GM12875 (cell line): ENCODE measurements at regions not wholly inside any gene's neighbourhood (a gene's known extent, or its start where the extent isn't known, plus 50 kb on each side); places are given as distances from the start of the nearest gene placed in this dataset.
"Not testable (repeated sequence)": the region's sequence is repeated elsewhere in the genome, so short reads cannot be mapped to it uniquely, and the experiment has no call there.

ENCODE experiments used
- H3K4me3 ChIP-seq: one replicate; pipeline ENCODE4 v1.5.1; 2011; ENCODE audit warnings: low read depth, low read length, control low read depth
- CTCF ChIP-seq: IDR thresholded peaks from 2 replicates; pipeline ENCODE4 v1.5.1; 2011; ENCODE audit warnings: low read depth, mild to moderate bottlenecking, control low read depth, inconsistent platforms, low read length, moderate library complexity, borderline replicate concordance; ENCODE audit not compliant: insufficient read depth

DNA sequence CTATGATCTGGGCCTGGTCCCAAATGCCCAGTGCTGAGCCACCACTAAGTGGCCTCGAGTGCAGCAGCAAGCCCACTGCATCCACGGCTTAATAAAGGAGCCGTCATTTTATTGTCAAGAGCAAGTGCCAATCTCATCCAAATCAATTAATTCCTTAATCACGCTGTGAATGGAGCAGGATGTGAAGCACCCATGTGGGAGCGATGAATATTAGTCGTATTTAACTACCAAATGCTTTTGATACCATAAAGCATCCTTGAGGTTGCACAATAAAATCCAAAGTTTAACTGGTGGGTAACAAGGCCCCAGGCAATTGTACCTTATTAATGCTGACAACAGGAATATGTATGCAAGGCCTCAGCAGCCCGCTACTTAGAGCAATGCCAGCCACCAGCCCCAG, 226.0 kb upstream of the C16orf82 start:
- TF ChIP-seq CTCF = no peak
- H3K4me3 ChIP-seq = no peak overlapping the region

DNA sequence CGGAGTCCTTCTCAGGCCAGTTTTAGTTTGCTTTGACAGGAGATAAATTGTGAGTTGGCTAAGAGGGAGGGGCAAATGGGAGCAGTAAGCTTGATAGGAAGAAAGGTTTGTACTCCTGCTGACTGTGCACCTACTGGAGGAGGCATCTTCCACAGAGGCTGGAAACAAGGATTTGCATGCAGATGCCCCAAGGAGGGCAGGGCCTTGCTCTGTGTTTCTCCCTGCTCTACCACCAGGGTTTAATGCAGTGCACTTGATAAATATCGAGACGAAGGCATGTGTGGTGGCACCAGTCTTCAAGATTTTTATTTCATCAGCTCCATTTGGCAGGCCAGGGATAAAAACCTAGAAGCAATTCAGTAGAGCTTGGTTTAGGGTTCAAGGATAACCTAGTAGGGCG, 210.5 kb upstream of the C16orf82 start:
- TF ChIP-seq CTCF = no peak
- H3K4me3 ChIP-seq = no peak overlapping the region

- H3K4me3 ChIP-seq = no peak overlapping the region
- no peak for TF ChIP-seq CTCF
These were observed 209.9 kb upstream of the C16orf82 start for GRCh38 chr16:26856791-26857190.

DNA sequence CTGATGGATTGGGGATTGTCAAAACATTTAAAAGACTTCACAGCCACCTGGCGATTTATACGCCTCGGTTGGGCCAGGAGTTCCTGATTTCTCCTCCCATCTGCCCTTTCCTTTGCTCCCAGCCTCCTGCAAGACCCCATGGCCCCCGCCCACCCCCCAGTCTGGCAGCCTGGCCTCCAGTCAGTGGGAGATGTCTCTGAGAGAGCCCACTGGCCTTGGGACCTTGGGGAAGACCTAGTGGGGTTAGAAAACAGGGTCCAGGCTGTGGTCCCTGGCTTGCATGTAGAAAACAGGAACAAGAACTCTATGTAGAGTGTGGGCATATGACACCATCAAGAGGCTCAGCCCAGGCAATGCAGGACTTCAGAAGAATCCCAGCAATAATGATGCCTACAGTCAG, 209.4 kb upstream of the C16orf82 start:
- TF ChIP-seq CTCF = no peak
- no peak overlapping the region for H3K4me3 ChIP-seq

GRCh38 chr16:26860506-26860905, 206.2 kb upstream of the C16orf82 start:
- no peak overlapping the region for H3K4me3 ChIP-seq
- TF ChIP-seq CTCF = no peak

DNA sequence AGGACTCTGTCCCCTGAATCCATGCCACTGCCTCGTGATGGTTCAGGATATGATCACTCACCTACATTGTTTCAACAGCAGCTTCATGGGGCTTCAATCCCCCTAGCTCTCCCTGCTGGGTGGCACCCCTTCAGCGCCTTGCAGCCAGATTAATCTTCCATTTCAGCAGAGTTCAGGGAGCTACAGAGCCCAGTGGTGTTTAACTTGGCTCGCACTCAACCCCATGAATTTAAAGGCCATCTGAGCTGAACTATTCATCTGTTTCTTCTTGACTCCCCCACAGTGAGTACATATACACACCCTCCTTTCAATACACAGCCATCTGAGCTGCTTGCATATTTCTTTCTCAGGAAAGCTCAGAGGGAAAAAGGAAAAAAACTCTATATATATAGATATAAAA, 202.8 kb upstream of the C16orf82 start:
- TF ChIP-seq CTCF = no peak

GRCh38 chr16:26874318-26874717, 192.4 kb upstream of the C16orf82 start:
- not testable (repeated sequence) for H3K4me3 ChIP-seq

More for the DNA sequence above, 202.8 kb upstream of the C16orf82 start:
- no peak overlapping the region for H3K4me3 ChIP-seq

- TF ChIP-seq CTCF = no peak
- H3K4me3 ChIP-seq = no peak overlapping the region
These were observed 189.3 kb upstream of the C16orf82 start for GRCh38 chr16:26877421-26877820.
